Stimulated activated naive CD4-positive, alpha-beta T cell (primary cell): ENCODE measurements at regions not wholly inside any gene's neighbourhood (a gene's known extent, or its start where the extent isn't known, plus 50 kb on each side); places are given as distances from the start of the nearest gene placed in this dataset.
"Not testable (repeated sequence)": the region's sequence is repeated elsewhere in the genome, so short reads cannot be mapped to it uniquely, and the experiment has no call there.

Experiments
- DNase-seq, 6 experiments: peaks; one replicate each; lab custom pipeline; 2025; lab: John Stamatoyannopoulos, UW

DNA sequence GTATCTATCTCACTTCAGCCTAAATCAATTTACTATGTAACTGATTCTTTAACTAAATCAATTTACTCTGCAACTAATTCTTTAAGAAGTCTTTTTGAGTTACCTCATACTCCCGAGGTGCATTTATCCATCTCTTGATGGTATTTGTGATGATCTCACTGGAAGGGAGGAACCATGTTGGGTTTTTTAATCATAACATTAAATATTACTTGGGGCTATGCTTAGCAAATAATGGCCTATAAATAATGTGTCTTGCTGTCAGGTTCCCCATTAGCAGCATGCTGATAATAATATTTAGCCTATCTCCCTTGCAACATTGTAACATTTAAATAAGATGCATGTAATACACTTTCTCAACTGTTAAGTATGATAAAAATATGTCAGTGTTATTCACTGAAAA, 411.3 kb downstream of the SLITRK1 start:
- no peak for DNase-seq

DNA sequence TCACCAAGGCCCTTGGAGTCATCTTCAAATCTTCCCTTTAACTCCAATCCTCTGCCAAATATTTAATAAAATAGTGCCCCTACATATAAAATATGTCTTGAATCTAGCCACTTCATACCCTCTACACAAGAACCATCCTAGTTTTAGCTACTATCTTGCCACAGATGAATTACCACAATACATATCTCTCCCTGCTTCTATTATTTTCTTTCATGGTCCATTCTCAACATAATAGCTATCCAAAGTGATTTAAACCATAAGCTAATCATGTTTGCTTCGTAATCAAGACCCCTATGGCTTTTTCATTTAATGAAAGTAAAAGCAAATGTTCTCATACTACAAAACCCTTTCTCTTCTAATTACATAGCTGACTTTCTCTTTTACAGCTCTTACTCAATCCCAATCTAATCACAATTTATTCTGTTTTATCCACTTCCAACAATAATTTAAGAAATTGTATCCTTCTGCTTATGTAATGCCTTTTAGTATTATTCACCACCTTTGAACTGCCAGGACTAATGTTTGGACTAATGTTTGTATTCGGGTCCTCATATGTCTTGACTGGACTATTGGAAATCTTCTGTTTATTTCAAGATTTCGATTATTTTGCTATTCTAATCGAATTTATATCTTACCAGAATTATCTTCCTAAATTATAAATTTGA, 412.0 kb downstream of the SLITRK1 start:
- DNase-seq, result no peak

DNA sequence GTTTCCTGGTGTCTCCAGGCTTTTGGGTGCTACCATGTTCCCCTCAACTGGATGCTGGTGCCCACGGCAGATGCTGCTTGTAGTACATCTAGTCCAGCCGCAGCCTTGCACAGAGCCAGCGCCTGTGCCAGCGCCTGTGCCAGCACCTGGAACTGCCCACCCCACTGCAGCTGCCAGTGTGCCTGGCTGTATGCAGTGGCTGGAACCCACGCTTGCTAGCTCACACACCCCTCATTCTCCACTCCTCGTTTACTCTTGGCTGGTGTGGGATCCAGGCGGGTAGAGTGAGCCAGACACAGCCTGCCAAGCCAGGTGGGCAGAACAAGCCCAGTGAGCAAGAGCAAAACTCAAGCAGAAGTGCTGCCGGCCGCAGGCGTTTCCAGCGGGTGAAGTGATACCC, 428.6 kb downstream of the SLITRK1 start:
- DNase-seq, result no peak

DNA sequence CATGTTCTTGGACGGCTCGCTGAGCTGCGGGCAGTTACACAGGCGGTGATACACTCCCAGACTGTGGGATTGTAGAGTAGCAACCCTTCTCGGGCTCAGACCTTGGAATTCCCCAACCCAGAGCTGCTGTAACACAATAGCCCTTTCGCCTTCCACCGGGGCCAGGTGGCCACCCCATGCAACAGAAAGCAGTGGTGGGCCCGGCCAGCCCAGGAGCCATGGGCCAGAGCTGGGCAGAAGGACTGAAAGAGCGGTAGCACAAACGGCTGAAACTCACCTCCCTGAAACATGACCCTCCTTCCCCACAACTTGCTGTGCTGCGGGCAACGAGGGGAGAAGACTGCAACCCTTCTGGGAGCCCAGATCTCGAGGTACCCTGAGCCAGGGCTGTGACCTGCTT, 429.0 kb downstream of the SLITRK1 start:
- no peak for DNase-seq

DNA sequence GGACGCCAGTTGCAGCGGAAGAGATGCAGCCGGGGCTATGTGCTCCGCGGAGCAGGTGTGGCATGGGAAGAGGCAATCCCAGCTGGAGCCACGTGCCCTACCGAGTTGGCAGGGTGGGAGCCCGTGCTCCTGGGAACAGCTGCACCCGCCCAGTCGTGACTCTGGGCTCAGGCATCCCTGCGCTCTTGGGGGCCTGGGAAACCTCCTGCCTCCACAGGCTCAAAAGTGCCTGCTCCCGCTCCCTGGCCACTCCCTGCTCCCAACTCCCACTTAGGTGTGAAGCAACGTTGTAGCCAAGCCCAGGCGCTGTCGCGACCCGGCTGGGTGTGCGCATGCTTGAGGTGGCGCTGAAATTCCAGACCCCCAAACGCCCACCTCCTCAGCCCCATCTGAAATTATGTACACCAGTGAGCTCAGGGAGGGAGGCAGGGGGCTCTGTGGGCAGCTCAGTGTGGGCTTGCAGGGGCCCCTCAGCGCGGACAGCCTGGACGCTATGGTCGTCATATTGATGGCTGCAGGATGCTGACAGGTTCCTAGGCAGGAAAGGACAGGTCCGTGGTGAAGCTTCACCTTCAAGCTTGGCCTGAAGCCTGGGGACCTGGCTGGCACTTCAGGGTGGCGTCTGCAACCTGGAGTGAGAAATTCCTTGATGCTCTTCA, 429.9 kb downstream of the SLITRK1 start:
- no peak for DNase-seq

DNA sequence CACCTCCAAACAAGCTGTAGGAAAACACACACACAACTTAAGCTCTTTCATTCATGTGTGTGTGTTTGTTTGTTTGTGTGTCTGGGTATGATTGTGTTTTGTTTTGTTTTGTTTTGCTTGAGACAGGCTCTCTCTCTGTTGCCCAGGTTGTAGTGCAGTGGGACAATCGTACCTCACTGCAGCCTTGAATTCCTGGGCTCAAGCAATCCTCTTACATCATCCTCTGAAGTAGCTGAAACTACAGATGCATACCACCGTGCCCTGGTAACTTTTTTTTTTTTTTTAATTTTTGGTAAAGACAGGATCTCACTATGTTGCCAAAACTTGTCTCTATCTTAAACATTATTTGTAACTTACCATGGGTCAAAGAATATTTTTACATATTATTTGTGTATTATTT, 431.7 kb downstream of the SLITRK1 start:
- DNase-seq, result no peak

DNA sequence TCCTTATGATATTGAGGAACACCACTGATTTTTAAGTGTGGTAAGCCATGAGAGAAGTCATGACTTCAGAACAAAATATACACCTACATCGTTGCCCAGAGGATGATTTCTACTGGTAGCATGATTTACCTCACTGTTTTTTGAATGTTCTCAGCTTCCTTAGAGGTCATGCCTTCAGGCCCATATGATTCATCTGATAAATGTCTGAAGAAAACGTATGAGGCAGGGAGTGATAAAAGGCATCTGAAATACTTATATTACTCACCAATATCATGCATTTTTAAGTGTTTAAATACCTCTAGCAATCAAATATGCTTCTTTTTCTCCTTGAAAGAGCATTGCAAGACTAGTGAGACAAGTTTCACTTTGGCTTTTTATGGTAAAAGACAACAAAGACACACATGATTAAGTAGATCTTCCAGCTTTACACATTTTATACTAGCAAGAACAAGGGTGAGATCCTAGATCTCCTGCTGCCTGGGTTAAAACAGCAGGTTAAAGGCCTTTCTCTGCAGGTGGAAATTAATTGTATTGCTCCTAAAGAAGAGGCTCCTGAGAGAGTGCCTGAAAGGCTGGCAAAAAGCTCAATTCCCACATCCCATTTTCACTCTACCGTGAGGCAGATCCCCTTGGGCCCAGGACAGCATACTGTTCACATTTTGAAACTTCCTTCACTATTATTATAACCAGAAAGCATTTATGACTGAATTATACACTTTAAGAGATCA, 432.4 kb downstream of the SLITRK1 start:
- DNase-seq, result no peak

DNA sequence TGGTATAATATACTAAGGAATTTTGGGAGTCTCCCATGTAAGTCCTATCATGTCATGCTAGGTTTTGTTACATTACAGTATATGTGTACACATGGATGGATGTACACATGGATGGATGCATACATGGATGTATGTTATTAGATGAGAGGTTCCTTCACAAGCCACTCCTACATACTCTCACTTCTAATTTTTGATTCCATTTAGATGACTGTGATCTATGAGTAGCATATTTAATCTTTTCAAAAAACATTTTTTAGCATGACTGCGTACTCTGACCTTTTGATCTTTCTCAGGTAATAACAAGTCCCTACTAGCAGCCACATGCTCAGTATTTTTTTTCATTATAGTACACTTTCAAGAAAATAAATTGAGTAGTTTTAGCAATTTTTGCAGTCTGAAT, 441.8 kb downstream of the SLITRK1 start:
- DNase-seq, result no peak

DNA sequence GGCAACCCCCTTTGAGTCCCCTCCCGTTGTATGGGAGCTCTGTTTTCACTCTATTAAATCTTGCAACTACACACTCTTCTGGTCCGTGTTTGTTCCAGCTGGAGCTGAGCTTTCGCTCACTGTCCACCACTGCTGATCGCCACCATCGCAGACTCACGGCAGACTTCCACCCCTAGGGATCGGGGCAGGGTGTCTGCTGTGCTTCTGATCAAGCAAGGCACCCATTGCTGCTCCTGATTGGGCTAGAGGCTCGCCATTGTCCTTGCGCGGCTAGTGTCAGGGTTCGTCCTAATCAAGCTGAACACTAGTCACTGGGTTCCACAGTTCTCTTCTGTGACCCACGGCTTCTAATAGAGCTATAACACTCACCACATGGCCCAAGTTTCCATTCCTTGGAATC, 442.8 kb downstream of the SLITRK1 start:
- DNase-seq, result not testable (repeated sequence)

DNA sequence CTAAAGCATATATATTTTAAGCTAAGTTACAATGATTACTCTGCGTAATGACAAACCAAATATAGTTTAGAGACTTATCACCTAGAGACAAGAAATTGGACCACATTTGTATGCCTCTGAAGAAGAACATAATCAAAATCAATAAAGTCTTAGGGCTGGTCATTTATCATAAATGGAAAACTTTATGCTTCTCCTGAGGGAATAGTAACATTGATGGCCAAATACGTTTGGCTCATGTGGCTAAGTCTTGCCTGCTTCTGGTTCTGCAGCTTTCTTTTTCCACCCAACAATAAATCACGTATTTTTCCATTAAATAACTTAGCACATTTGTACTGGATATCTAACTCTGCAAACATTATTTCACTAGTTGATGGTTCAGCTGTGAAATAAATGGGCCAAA, 458.4 kb downstream of the SLITRK1 start:
- DNase-seq, result no peak

DNA sequence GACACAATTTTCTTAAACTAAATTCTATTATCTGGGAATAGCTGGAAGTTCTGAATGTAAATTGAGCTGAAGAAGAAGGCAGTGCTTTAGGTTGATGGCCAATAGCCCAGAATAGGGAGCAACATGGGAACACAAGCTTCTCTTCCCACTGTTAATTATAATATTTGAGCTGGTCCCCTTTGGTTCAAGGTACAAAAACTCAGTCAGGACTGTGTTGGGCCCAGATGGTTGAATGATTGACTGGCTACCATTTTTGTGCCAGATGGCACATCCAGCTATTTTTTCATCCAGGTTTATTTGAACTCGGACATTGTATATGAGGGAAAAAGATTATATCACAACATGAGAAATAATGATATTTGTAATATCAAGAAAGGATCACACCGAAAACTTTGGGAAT, 458.9 kb downstream of the SLITRK1 start:
- no peak for DNase-seq

DNA sequence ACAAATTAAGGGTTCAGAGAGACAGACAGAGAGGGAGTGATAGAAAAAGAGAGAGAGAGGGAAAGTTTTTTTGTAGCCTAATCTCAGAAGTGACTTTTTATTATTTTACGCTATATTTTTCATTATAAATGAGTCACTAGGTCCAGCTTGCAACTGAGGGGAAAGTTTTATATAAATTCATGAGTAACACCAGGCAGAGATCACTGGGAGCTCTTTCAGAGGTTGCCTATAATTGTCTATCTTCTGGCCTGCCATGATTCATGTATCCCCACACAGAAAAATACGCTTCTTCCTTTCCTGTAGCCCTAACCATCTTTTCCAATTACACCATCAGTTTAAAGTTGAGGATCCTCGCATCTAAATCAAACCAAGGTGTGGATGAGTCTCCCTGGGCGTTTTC, 467.9 kb downstream of the SLITRK1 start:
- DNase-seq, result no peak

DNA sequence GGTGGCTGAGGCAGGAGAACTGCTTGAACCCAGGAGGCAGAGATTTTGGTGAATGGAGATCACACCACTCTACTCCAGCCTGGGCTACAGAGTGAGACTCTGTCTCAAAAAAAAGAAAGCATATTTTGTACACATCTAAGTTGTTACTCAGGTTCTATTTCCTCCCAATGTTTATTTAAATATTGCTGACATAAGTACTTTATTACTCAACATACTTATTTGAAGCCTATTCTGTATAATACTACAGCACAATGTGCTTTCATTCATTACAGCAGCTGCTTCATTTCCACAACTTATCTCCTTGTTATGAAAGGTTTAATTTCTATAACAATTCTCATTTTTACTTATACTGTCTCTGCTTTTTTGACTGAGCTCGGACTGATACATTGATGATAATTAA, 495.7 kb downstream of the SLITRK1 start:
- DNase-seq, result no peak

DNA sequence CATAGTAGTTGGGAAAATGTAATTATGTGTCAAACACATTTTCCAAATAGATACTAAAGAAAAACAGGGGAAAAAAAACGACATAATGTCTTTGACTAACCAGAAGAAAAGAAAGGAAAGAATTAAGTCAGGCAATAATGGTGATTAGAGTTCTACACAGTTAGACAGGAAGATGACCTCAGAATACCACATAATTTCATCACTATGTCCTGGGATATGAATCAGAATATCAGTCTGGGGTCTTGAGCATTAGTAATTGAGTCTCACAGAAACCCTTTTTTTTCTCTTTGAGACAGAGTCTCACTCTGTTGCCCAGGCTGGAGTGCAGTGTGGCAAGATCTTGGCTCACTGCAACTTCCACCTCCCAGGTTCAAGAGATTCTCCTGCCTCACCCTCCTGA, 503.4 kb downstream of the SLITRK1 start:
- no peak for DNase-seq

DNA sequence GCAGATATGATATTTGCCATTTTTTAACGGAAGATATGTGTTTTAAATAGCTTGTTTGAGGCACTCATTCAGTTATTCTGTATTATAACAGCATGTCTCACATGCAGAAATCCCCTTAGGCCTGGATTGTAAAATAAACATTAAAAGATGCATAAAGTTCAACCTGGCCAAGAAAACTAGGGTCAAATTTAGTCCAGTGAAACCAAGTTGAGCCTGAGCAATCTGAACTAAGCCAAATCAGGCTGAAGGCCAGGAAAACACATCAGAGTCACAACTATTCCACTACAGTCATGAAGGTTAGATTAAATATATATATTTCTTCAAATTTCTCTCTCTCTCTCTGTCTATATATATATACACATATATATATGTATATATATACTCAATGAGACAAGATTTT, 504.8 kb downstream of the SLITRK1 start:
- no peak for DNase-seq

DNA sequence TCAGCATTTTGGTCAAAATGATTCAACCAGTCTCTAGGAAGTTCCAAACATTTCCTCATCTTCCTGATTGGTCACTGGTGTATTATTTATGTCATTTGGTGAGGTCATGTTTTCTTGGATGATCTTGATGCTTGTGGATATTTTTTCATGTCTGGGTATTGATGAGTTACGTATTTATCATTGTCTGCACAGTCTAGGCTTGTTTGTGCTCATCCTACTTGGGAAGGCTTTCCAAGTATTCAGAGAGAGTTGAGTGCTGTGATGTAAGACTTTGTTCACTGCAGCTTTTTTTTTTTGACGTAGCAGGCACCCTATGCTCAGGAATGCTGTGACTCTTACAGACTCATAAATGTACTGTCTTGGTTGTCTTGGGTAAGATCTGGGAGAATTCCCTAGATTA, 509.5 kb downstream of the SLITRK1 start:
- no peak for DNase-seq

DNA sequence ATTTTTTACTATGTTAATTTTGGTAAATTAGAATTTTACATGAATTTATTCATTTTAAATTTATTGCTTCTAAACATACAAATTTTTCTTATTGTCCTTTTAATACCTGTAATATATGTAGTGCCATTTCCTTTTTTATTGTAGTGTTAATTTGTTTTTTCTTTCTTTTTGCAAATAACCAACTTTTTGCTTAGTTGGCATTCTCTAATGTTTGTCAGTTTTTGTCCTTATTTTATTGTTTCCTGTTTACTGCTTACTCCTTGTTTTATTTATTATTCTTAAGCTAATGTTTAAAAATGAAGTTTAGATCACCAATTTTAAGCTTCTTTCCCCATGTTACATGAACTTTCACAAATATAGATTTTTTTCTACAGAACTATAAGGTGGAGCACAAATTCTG, 516.6 kb downstream of the SLITRK1 start:
- no peak for DNase-seq

DNA sequence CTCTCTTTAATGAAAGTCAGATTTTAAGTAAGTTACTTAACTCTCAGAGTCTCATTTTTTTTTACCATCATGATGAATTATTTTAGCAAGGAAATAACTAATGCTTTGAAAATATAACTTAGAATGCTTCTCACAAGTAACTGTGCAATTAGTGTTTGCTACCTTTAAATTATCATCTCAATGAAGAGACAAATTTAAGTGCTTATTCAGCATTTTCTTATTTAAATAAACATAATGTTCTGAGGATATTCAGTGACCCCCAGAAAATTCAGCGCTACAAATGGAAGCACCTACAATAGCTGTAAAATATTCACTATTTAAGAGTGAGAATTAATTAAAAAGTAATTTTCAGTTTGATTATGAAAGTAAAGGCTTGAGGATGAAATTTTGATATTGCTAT, 527.2 kb downstream of the SLITRK1 start:
- no peak for DNase-seq

DNA sequence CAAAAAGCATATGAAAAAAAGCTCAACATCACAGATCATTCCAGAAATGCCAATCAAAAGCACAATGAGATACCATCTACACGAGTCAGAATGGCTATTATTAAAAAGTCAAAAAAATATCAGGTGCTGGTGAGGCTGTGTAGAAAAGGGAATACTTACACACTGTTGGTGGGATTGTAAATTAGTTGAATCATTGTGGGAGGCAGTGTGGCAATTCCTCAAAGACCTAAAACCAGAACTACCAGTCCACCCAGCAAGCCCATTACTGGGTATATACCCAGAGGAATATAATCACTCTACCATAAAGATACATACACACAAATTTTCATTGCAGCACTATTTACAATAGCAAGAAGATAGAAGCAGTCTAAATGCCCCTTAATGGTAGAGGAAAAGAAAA, 529.9 kb downstream of the SLITRK1 start:
- no peak for DNase-seq

DNA sequence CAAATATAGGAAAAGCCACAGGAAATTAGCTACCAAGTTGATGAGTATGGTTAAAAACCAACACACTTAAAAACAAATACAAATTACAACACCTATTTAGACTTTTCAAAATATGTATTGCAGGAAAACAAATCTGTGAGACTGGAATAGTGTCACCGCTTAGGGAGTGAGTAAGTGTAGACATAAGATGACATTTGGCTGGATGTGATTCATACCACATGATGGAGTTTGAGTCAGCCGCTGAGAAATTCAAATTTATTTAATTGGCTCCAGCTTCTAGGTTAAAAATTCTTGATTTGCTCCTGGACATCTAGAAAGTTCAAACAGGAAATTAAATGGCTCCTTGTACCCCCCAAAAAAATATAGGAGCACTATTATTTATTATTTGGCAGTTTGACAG, 531.7 kb downstream of the SLITRK1 start:
- no peak for DNase-seq

DNA sequence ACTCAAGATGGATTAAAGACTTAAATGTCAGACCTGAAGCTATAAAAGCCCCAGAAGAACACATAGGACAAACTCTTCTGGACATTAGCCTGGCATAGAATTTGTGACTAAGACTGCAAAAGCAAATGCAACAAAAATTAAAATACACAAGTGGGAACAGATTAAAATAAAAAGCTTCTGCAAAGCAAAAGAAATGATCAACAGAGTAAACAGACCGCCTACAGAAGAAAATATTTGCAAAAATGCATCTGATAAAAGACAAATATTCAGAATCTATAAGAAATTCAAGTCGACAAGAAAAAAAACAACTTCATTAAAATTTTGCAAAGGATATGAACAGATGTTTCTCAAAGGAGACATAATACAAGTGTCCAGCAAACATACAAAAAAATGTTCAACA, 537.8 kb downstream of the SLITRK1 start:
- no peak for DNase-seq

DNA sequence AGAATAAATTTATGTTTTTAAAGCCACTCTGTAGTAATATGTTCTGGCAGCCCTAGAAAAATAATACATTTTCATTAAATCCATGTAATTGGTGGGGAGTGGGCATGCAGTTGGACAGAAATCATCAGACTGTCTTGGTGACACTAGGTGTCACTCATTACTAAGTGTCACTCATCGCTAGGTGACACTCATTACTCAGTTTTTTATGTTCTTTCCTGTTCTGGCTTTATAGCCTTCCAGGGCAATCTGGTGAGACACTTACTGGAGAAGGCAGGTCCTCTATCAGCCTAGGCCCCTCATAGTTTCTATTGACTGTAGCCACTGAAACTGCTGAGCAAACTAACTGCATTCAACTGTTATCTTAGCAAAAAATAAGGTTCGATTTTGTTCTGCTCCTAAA, 542.1 kb downstream of the SLITRK1 start:
- DNase-seq, result no peak

DNA sequence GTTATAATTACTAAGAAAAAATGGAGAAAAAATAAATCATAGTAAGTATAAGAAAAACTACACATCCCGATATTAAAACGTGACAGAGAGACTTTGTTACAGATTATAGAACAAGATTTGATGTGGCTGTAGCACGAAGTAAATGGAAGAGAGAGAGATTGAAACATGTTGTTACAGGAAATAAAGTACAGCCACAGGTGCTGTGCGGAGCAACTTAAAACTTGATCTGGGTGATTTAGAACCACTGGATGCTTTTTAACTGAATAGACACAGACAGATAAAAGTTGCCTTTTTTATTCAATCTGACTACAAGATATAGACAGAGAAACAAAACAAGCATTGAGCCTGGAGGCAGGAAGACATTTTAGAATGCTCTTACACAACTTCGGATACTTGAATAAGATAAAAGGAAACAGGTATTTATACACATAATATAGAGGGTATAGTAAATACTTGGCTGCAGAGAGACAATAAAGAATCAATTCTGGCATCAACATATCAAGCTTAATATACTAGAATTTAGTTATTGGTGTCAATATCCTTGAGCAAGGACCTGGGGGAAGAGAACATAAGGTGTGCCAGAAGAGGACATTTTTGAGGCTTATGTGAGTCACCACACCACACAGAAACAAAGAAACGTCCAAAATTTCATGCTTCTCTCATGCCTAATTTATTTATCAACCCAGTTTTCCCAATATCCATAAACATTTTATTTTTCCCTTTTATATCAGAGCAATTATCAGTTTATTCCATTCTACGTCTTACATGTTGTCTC, 548.5 kb downstream of the SLITRK1 start:
- DNase-seq, result no peak
